H1 (cell line): ENCODE measurements at regions not wholly inside any gene's neighbourhood (a gene's known extent, or its start where the extent isn't known, plus 50 kb on each side); places are given as distances from the start of the nearest gene placed in this dataset.

Experiments used
- ATF2 ChIP-seq: IDR thresholded peaks from 2 replicates; pipeline ENCODE4 v1.6.1; 2012; ENCODE audit warnings: low read length, inconsistent platforms
- HDAC6 ChIP-seq: IDR thresholded peaks from one replicate; pipeline ENCODE4 v1.7.1; 2012; ENCODE audit warnings: low read depth, mild to moderate bottlenecking, inconsistent platforms, low read length, moderate library complexity

GRCh38 chr6:85287158-85287557, 162.7 kb upstream of the NT5E start:
- no peak for TF ChIP-seq HDAC6
- TF ChIP-seq ATF2, result no peak
